GM18868 (cell line): ENCODE measurements at regions not wholly inside any gene's neighbourhood (a gene's known extent, or its start where the extent isn't known, plus 50 kb on each side); places are given as distances from the start of the nearest gene placed in this dataset.
A peak's percentile ranks its signal among the peaks of the same experiment; 100 is the strongest.

ENCODE experiments used
- ATAC-seq: cut with Tn5 transposase; IDR thresholded peaks from one replicate; pipeline ENCODE4 v1.9.1; 2021; ENCODE audit warnings: mild to moderate bottlenecking, moderate library complexity; ENCODE audit not compliant: unreplicated experiment

DNA sequence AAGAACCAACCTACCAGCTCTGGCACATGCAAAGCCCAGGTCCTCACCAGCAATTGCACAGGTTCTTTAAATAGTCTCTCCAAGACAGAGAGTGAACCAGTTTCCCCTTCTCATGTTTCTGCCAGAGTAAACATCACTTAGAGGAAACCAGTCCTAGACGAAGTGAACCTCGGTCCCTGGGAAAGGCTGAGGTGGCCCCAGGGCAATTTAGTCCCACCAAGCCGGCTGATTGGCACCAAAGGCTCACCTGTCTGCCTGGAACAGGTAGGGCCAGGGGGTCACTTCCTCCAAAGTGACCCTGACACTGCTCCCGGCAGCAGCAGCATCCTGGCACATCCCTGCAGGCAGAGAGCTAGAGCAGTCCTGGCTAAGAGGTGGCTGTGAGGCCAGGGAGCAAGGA, 122.9 kb upstream of the ZNF507 start:
- ATAC-seq = no peak

DNA sequence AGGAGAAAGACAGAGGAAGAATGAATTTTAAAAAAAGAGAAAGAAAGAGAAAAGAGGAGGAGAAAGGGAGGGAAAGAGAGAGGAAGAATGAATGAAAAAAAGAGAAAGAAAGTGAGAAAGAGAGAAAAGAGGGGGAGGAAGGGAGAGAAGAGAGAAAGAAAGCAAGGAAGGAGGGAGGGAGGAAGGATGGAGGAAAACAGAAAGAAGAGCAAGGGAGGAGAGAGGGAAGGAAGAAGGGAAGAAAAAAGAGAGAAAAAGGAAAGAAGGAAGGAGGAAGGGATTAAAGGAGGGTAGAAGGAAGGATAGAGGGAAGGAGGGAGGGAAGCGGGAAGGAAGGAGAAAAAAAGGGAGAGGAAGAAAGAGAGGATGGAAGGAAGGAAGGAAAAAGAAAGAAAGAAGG, 122.3 kb upstream of the ZNF507 start:
- ATAC-seq = no peak

- no peak for ATAC-seq
Measured at GRCh38 chr19:32223595-32224370, 121.6 kb upstream of the ZNF507 start.

- ATAC-seq = peak; percentile 71
Measured at GRCh38 chr19:32224371-32225244, 120.8 kb upstream of the ZNF507 start.

GRCh38 chr19:32227561-32228165, 117.7 kb upstream of the ZNF507 start:
- no peak for ATAC-seq

DNA sequence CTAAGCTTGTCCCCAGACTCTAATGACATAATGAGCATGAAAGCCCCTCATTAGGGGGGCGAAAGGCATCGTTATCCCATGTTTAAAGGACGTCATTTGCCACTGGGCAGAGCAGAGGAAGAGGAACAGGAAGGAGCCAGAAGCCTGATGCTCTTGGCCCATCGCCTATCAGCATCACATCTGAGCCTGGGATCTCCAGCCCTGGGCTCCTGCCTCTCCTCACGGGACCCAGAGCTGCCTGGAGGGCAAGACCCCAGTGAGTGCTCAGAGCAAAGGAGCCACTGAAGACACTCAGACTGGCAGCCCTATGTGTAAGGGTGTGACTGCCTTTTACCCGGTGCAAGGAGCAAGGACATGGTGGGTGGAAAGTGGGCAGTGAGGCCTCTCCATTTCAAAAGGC, 115.0 kb upstream of the ZNF507 start:
- no peak for ATAC-seq

GRCh38 chr19:32231020-32231419, 114.4 kb upstream of the ZNF507 start:
- no peak for ATAC-seq

- ATAC-seq = no peak
Measured at GRCh38 chr19:32231691-32232090, 113.7 kb upstream of the ZNF507 start.

DNA sequence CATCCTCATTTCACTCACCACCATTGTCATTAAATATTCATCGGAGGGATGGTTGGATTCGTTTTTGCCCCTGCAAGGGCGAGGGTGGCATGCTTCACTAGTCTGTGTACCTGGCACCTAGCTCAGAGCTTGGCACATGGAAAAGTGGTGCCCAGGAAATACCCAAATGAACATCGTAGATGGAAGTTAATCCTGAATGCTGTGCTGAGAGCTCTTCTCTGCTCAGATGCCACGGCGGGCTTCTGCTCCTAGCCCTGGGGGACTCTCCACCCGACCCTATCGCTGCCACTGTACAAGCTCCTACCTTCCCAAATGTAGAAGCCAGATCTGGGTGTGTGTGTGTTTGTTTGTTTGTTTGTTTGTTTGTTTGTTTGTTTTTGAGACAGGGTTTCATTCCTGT, 113.0 kb upstream of the ZNF507 start:
- no peak for ATAC-seq

GRCh38 chr19:32233091-32233490, 112.3 kb upstream of the ZNF507 start:
- ATAC-seq = no peak

- no peak for ATAC-seq
Measured at GRCh38 chr19:32233885-32234284, 111.5 kb upstream of the ZNF507 start.

- ATAC-seq = no peak
Measured at GRCh38 chr19:32234663-32235217, 110.7 kb upstream of the ZNF507 start.

- ATAC-seq = peak; percentile 93
Measured at GRCh38 chr19:32238076-32238475, 107.3 kb upstream of the ZNF507 start.

DNA sequence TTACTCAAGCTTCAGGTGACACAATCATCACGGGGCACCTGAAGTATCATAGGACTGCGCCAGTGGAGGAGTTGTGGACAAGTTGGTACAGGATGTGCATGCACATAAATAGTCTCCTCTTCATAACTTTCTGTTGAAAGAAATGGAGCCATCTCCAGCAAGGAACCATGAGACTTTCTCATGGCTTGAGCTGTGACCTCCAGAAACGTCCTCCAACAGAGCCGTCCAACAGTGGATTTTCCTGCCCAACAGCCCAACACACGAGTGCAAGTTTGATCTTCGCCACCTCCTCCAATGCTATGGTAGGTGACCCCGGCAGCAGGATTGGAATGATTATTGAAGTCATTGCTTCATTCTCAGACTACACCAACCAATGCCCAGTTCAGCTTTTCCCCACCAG, 105.1 kb upstream of the ZNF507 start:
- no peak for ATAC-seq

DNA sequence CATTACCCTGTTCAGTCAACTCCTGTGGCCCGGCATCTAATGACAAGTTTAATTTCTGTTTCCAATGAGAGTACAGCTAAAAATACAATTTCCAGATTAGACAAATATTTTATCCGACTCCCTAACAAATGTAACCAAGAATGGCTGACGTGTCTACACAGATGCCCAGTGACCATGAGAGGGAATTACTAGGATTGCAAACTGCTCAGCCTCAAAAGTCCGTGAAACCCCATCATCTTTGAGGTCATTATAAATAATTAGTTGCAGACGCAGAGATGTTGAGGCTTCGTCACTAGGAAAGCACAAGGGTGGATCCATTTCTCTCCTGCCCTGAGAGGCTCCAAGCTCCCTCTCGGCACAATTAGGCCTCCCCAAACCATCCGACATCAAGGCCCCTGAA, 104.1 kb upstream of the ZNF507 start:
- ATAC-seq = no peak

- ATAC-seq = no peak
Measured at GRCh38 chr19:32241932-32242710, 103.3 kb upstream of the ZNF507 start.

DNA sequence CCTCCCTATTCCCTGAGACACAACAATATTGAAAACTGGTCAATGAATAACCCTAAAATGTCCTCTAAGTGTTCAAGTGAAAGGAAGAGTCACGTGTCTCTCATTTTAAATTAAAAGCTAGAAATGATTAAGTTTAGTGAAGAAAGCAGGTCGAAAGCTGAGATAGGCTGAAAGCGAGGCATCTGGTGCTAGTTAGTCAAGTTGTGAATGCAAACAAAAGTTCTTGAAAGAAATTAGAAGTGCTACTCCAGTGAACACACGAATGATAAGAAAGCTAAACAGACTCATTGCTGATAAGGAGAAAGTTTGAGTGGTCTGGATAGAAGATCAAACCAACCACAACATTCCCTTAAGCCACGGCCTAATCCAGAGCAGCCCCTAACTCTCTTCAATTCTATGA, 99.4 kb upstream of the ZNF507 start:
- ATAC-seq = no peak

- ATAC-seq = no peak
Measured at GRCh38 chr19:32251634-32252332, 93.6 kb upstream of the ZNF507 start.

GRCh38 chr19:32252333-32252669, 93.1 kb upstream of the ZNF507 start:
- ATAC-seq = no peak
